GM18499 (cell line): ENCODE measurements at regions not wholly inside any gene's neighbourhood (a gene's known extent, or its start where the extent isn't known, plus 50 kb on each side); places are given as distances from the start of the nearest gene placed in this dataset.

Source experiments
- ATAC-seq: cut with Tn5 transposase; IDR thresholded peaks from one replicate; pipeline ENCODE4 v1.9.1; 2021; ENCODE audit warnings: moderate number of reproducible peaks; ENCODE audit not compliant: insufficient read depth, unreplicated experiment

DNA sequence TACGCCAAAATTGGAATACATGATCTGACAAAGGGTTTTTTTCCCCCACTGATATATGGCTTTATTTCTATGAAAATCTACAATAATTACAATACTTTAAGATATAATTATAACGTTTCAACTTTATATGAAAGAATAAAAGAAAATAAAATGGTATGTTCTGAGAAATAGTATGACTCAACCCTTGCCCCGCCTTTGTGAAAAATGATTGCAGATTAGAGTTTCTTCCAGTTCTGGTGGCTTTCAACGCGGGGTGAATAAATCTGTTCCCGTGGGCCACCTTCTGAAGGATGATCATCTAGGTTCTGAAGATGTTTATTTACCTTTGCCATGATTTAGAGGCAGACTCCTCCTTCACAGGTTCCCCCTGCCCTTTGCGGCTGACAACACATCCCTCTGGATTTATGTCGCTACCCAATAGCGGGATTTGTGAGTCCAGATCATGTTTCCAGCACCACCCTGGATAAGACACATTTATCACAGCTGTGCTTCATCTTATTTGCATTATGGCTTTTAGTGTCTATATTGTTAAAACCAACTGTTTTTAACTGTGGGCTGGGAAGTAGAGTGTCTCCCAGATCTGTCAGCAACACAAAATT is 607.0 kb upstream of the KIRREL3 start:
- ATAC-seq: no peak

DNA sequence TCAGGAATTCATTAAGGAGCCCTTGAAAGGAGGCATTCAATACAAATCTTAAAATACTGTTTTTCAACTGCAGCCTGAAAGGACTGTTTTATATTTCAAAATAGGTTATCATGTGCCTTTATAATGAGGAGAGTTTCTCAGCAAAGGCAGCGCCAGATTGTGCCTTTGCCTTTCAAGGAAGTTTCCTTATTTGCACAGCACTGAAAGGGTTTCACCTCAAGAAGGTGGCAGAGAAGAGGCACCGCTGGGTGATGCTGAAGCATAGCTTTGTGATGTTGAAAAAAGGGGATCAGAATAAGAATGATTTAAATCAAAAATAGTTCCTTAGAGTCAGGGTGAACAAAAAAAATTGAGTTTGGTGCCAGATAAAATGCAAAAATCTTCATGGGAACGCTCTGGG is 601.0 kb upstream of the KIRREL3 start:
- no peak for ATAC-seq

DNA sequence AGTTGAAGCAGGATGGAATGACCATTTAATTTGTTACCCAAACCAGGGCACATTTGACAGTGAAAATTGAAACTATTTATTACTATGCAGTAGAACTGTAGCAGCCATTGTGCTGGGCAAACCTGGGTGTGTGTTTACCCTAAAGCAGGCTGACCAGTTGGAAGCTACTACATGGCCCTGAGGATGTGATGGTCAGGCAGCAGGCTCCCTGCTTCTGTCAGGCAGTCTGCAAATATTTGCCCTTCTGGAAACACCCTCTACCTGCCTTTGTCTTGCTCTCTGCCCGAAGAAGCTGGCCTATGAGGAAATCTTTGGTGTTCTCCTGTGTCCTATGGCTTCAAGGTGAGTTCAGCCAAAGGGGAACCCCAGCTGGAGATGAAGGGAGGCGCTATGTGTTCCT is 600.1 kb upstream of the KIRREL3 start:
- no peak for ATAC-seq

DNA sequence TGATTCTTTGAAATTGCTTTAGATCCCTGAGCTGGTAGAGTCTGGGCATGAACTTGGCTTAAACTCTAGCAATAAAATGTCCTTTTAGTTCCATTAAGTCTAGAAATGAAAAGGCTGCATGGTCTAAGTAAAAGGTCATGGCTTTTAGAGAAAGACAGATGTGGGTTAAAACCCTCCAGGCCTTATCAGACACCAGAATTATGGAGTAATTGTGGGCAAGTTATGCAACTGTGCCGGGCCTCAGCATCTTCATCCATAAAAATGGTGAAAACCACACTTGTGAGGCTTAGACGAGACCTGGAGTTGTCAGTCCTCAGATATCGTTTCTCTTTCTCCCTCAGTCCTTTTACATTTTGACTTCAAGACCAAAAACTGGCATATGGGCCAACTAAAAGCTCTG is 597.9 kb upstream of the KIRREL3 start:
- no peak for ATAC-seq

DNA sequence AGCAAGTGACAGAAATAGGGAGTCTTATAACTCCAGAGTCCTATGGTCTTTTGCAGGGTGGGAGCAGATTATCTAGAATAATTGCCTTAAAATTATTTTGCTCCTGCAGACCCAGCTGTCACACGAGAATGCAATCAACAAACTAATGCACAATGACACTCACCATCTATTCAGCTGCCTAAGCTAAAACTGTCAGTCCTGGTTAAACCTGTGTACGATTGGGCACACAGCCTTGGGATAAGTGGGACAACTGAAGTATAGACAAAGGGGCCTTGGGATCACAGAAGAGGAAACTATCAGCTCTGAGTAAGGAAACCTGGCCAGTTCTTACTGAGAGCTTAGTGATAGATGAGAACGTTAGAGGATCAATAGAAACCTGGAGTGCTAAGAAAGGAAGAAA is 595.9 kb upstream of the KIRREL3 start:
- ATAC-seq: no peak

DNA sequence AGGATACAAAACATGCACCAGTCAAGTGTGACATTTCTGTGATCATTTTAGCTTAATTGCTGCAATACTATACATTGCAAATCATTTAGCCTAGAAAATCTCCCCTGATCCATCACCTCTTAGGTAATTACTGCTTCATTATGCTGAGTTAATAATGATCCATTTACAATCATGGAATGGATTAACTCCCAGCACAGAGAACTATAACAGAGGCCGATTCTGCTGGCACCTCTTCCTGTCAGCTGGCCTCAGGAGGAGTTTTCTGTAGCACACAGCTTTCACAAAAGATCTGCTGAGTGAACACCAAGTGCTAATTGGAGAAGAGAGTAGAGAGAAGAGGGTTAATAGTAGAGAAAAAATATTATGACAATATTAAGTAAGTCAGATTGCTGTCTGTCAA is 591.8 kb upstream of the KIRREL3 start:
- no peak for ATAC-seq

DNA sequence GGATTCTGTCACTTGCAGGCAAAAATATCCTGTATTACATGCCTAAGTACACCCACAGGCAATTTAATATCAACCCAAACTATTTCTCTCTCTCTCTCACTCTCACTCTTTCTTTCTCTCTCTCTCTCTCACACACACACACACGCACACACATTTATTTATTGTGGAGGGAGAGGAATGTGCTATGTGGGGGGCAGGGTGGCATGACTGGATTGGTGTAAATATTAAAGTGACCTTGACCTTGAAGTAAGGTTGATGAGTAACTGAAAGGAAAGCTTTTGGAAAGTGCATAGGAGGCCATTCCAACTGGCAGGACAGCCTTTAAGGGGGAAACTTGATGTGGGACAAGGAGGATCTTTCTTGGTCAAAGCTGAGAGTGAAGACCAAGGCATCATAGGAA is 589.7 kb upstream of the KIRREL3 start:
- ATAC-seq: no peak

DNA sequence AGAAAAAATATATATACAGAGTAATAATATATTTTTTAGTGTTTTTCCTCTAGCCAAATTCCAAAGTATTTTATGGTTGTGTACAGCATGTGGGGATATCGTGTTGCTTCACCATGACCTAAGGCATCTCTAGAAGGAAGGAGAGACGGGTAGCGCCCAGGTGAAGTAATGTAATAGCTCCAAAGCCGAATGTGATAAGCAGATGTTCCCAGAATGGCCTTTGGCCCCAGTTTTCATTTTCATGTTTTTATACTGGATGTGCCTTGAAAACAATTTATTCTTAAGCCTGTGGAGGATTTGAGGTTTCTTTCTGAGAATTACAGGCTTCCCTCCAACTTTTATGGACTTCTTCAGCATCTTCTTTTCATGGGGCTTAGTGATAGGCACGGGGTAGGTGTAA is 587.9 kb upstream of the KIRREL3 start:
- no peak for ATAC-seq

DNA sequence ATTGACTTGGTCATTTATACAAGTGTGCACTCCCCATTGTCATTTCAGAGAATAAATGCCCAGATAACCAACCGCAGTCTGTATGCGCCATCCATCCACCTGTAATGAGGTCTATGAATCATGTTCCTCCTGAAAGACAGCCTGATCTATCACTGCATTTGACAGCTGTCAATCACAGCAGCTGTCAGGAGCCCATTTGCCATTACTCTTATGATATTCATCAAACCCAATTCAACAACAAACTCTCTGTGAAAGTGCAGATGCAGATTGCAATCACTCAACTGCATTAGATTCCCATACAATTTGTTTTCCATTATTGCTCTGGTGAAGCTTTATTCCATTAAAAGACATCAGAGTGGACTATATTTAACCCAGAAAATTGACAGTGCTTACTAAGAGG is 586.9 kb upstream of the KIRREL3 start:
- no peak for ATAC-seq

DNA sequence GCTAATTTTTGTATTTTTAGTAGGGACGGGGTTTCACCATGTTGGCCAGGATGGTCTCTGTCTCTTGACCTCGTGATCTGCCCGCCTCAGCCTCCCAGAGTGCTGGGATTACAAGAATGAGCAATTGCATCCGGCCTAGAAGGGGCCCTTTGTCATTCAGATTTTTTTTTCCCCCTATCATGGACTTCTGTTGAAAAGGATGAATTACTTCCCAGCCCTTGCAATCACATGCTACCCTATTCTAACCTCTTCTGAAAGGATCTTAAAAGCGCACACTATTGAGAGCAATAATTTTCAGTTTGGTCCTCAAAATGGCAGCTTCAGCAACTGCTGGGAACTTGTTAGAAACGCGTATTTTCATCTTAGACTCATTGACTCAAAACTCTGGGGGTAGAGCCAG is 575.6 kb upstream of the KIRREL3 start:
- no peak for ATAC-seq

DNA sequence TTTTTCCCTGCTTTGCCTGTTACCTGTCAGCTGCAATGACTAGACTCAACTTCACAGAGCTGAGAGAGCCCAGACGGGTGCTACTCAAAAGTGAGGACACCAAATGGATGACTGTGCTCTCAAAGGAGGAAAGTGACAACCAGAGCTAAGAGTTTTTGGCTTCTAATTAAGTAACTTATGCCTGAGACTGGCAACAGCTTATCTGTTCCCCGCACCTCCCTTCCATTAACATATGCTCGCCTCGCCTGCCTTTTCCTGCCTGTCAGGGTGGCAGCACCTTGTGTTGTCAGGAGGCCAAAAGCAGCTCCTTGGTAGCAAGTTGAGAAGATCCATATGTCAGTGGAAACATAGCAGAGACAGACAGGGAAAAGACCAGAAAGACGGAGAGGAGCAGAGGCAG is 573.9 kb upstream of the KIRREL3 start:
- ATAC-seq: no peak

DNA sequence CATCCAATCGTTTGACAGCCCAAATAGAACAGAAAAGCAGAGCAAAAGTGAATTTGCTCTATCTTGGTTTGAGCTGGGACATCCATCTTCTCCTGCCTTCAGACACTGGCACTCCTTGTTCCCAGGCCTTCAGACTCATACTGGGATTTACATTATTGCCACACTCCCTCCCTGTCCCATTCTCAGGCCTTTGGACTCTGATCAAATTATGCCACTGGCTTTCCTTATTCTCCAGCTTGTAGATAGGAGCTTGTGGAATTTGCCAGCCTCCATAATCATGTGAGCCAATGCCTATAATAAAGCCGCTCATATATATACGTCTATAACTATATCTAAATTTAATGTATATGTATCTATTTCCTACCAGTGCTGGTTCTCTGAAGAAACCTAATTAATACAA is 568.3 kb upstream of the KIRREL3 start:
- ATAC-seq: no peak

DNA sequence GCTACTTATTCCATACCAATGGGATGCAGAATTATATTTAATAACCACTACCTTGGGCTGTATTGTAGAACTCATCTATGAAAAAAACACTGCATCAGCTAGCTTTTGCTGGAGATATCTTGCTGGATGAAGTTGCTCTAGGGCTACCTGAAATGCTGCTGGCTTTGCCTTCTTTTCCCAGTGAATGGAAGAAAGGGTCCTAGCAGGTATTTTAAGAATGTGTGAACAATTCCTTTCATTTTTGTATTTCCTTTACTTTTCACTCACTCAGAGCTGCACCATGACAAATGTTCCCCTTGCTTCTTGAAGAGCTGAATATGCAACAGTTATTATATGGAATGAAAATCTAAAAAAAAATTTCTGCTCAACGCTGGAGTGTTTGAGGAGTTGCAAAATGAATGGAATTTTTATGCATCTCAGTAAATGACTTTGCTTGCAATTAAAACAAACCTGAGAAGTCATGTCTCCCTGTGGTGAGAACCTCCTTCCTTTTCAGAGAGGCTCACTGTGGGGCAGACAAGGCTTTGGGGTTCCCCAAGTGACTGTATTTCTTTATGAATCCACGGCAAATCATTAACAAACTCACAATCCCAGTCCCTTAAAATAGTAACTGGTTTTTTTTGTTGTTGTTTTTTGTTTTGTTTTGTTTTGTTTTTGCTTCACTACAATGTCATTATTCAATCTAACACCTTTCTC is 566.8 kb upstream of the KIRREL3 start:
- no peak for ATAC-seq

DNA sequence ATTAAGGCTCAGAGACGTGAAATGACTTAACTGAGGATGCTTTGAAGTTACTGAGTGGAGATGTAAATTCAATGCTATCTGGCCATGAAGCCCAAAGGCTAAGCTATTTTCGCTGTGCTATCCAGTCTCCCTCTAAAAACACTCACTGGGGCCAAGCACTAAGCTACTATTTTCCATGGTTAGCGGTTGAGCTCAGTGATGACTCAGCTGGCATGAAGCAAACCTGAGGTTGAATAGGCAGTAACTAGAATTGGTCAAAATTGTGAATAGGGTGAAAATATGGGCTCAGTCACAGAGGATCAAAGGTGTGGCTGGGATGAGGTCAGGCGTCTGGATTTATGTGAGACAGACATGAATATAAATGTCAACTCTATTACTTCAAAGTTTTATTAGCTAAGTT is 564.2 kb upstream of the KIRREL3 start:
- no peak for ATAC-seq

DNA sequence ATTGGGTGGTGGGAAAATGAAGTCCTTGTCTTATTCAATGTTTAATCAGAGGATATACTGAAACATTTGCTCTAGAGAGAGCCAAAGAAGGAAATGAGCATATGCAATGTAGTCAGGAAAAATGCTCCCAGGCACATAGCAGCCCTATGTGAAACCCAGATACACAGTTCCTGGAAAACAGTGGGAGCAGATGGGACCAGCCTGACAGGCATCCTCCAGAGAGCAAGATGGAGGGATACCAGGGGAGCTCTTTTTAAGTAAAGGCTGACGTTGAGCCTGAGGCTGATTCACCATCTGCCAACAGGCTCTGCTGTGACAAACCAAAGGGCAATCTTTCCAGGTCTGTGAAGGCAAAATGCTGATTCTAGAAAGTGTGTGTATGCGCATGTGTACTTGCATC is 559.4 kb upstream of the KIRREL3 start:
- ATAC-seq: no peak

DNA sequence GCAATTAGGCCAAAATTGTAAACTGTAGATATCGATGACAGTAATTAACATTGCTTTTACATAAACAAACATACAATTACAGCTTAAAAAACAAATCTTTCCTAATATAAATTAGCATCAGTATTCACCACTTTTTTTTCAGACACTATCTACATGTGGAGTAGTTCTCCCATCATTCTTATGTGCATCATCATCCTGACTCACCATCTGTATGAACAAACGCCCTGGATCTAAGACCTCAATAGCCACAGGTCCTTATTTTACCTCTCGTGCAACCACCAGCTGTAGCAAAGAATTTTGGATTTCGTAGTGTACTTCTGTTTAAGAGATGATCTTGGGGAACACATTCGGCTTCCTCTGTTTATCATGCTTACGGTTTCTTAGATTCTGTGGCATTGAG is 551.9 kb upstream of the KIRREL3 start:
- no peak for ATAC-seq

DNA sequence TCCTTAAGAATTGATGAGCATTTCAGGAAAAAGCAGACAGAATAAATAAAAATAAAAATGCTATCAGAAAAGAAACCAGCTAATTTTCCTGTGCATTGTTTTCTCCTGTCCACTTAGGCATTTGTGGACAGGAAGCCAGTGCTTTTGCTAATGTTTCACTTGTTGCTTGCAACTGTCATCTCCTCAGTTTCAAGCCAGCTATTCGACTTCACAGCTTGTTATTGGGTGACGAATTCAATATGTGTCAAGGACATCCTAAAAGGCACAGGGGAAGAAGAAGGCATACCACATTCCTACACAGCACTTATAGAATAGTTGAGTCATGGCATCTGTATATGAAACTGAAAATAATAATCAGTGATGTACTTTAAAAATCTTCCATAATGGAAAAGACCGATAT is 530.6 kb upstream of the KIRREL3 start:
- no peak for ATAC-seq

DNA sequence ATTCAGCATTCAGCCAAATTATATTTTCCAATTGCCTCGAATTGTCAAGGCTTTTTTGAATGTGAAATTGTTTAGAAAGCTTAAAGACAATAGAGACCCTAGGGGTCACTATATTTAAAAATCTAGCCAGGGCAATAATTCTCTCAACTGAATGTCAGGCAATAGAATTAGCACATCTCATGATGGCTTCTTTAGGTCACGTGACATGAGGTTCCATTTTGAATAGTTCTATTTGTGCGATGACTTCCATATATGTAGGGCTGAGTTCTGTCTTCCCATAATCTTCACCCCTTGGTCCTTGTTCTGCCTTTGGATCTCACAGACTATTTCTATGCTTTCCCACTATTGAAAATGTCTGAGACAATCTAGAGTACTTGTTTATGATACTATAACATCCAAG is 527.7 kb upstream of the KIRREL3 start:
- ATAC-seq: no peak

DNA sequence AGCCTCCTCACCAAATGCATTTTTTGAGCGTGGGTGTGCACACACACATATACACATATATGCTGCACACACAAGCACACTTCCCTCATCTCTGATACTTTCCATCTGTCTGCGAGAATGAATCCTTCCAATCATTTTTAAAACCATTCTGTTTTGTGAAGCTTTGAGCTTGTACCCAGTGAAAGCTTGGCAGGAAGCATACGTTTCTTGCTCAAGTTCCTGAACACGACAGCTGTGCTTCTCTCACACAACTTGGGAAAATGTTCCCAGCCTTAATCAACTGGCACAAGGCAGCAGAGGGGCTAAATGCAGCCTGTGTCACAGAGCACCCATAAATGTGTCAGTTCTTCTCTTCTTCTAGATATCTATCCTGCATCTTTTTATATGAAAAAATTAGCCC is 524.0 kb upstream of the KIRREL3 start:
- ATAC-seq: no peak

DNA sequence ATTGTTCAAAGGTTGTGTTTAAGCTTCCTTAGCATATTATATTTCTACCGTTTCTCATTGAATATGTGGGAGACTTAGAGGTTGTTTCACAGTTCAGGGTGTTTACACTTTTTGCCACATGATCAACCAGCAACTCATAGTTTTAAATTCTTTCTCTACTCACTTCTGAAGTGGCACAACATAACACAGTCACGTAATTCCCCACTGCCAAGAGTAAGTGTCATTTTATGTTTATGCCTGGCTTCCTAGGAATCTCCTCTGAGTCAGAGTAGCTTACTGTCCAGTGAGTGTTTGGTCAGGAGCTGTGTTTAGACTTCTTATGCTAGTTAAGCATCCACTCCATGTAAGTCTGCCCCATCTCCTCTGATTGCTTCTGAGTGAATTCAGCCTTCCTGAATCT is 520.8 kb upstream of the KIRREL3 start:
- no peak for ATAC-seq

DNA sequence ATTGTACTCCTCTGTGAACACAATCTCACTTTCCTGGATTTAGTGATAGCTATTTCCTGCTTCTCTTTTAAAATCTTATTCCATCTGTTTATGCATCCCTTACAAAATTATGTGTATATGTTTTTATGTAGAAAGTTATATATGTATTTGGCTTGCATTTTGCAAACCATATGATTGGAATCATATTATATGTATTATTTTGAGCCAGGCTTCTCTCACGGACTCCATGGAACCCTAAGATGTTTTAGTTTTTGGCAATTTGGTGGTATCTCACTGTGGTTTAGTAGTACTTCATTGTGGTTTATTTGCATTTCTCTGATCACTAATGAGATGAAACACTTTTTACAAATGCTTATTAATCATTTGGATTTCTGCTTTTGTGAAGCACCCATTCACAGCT is 507.3 kb upstream of the KIRREL3 start:
- ATAC-seq: no peak

DNA sequence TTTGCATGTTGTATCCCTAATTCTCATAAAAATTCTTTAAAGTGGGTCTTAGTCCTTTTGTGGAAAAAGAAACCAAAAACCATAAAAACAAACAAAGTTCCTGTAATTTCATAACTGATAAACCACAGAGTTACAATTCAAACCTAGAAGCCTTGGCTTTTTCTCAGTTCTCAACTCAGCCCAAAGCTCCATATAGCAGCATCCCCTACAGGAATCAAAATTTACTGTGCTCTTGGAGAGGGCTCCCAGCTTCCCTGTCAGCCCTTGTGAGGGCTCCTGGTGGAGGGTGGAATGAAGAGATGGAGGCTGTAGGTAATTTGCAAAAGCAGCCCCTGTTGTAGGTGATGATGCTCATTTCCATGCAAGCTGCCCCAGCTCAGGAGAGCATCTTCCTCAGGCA is 506.1 kb upstream of the KIRREL3 start:
- ATAC-seq: no peak

DNA sequence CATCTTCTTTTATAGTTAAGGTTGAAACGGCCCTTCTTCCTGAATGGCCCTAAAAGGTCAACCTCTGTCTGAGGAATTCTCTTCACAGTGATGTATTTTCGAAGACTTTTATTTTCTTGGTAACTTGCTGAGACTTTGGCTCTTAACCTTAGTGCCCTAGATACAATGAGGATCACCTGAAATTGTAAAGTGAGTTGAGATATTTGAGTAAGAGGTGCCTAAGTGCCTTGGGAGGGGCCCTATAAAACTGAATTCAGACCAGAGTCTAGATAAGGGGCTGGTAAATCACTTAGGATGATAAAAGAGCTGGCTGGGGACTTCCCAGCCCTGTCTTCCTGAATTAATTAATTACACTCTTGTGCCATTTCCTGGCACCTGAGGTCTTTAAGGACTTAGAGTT is 505.6 kb upstream of the KIRREL3 start:
- no peak for ATAC-seq
